ENCODE measurements at regions not wholly inside any gene's neighbourhood (a gene's known extent, or its start where the extent isn't known, plus 50 kb on each side); places are given as distances from the start of the nearest gene placed in this dataset.

- no peak for DNase-seq
- Histone ChIP-seq H3K4me3 (replicated peaks in 1 of 3) (no peak overlapping the region), H3K27ac (no peak overlapping the region), H3K27me3 (no peaks in the 10 kb centered on the region), H3K36me3 (no peaks in the 10 kb centered on the region), H3K4me1 (no peaks in the 10 kb centered on the region), H3K9me3 (no peaks in the 10 kb centered on the region)
- intact Hi-C loops (cut with DNase I): no loop called here
- no peak for TF ChIP-seq POLR2A (IDR thresholded peaks at IDR 0.05)
- TF ChIP-seq CTCF (IDR thresholded peaks at IDR 0.05): no peak
- WGBS, 2 donors: 81 to 82% methylated on average over 4 of the region's 4 CpGs
These were observed 114.7 kb upstream of the DOCK10 start for GRCh38 chr2:225156853-225157451.

- no peaks in the 10 kb centered on the region for H3K36me3 ChIP-seq
- H3K4me1 ChIP-seq: no peaks in the 10 kb centered on the region
- no peaks in the 10 kb centered on the region for H3K9me3 ChIP-seq
- H3K27me3 ChIP-seq: no peaks in the 10 kb centered on the region
- intact Hi-C loops (cut with DNase I): no loop called here
- DNase-seq: no peak
- TF ChIP-seq POLR2A (IDR thresholded peaks at IDR 0.05) (no peak), CTCF (IDR thresholded peaks at IDR 0.05) (no peak)
- no peak overlapping the region for H3K27ac ChIP-seq
- H3K4me3 ChIP-seq (replicated peaks in 1 of 3): no peak overlapping the region
These were observed 98.5 kb upstream of the DOCK10 start for GRCh38 chr2:225140723-225141122.

- DNase-seq: no peak
- Histone ChIP-seq H3K4me3 (replicated peaks in 1 of 3) (no peak overlapping the region), H3K36me3 (no peaks in the 10 kb centered on the region), H3K9me3 (no peaks in the 10 kb centered on the region), H3K27ac (no peak overlapping the region), H3K4me1 (no peaks in the 10 kb centered on the region), H3K27me3 (no peaks in the 10 kb centered on the region)
- intact Hi-C loops (cut with DNase I): no loop called here
- TF ChIP-seq CTCF (IDR thresholded peaks at IDR 0.05) (no peak), POLR2A (IDR thresholded peaks at IDR 0.05) (no peak)
- 75 to 81% methylated on average over 2 of the region's 2 CpGs for WGBS, 2 donors
These were observed 95.7 kb upstream of the DOCK10 start for GRCh38 chr2:225137971-225138370.

GRCh38 chr2:225136552-225136951 is 94.3 kb upstream of the DOCK10 start:
- Histone ChIP-seq H3K9me3 (no peaks in the 10 kb centered on the region), H3K4me3 (replicated peaks in 1 of 3) (no peak overlapping the region), H3K27me3 (no peaks in the 10 kb centered on the region), H3K36me3 (no peaks in the 10 kb centered on the region), H3K4me1 (no peaks in the 10 kb centered on the region), H3K27ac (no peak overlapping the region)
- TF ChIP-seq POLR2A (IDR thresholded peaks at IDR 0.05) (no peak), CTCF (IDR thresholded peaks at IDR 0.05) (no peak)
- intact Hi-C loops (cut with DNase I): no loop called here
- no peak for DNase-seq
- WGBS, 2 donors: 76 to 78% methylated on average over 1 of the region's 1 CpG

GRCh38 chr2:225131898-225132297 is 89.6 kb upstream of the DOCK10 start:
- no peak overlapping the region for H3K27ac ChIP-seq
- WGBS, 2 donors: 94 to 98% methylated on average over 4 of the region's 4 CpGs
- H3K4me3 ChIP-seq (replicated peaks in 1 of 3): no peak overlapping the region
- H3K4me1 ChIP-seq: no peaks in the 10 kb centered on the region
- no peaks in the 10 kb centered on the region for H3K27me3 ChIP-seq
- H3K36me3 ChIP-seq: no peaks in the 10 kb centered on the region
- DNase-seq: no peak
- intact Hi-C loops (cut with DNase I): no loop called here
- no peaks in the 10 kb centered on the region for H3K9me3 ChIP-seq
- TF ChIP-seq POLR2A (IDR thresholded peaks at IDR 0.05) (no peak), CTCF (IDR thresholded peaks at IDR 0.05) (no peak)

Measured in thyroid gland (tissue), 4 donors.